SU-DHL-6 (cell line): ENCODE measurements at regions not wholly inside any gene's neighbourhood (a gene's known extent, or its start where the extent isn't known, plus 50 kb on each side); places are given as distances from the start of the nearest gene placed in this dataset.

Source experiments
- H2AFZ ChIP-seq: fragments of 200-600 bp; sonication (generic); 2 replicates; pipeline ENCODE4 v1.6.1; 2014; ENCODE audit warnings: low read depth, mild to moderate bottlenecking, moderate library complexity, mixed read lengths, antibody characterized with exemption, low read length; ENCODE audit not compliant: severe bottlenecking
- H3F3A ChIP-seq: fragments of 200-600 bp; shearing (Covaris generic); 2 replicates; pipeline ENCODE4 v1.6.0; 2016; ENCODE audit warnings: antibody characterized with exemption, mild to moderate bottlenecking; ENCODE audit not compliant: insufficient read depth
- H3K27ac ChIP-seq: fragments of 200-600 bp; sonication (generic); 2 replicates; pipeline ENCODE4 v1.5.1; 2016; ENCODE audit warnings: low read depth, mild to moderate bottlenecking, low read length, moderate library complexity, mixed read lengths
- H3K27me3 ChIP-seq: fragments of 200-600 bp; sonication (generic), shearing (Covaris generic); 2 replicates; pipeline ENCODE4 v1.6.0; 2014; ENCODE audit warnings: mild to moderate bottlenecking, low read length
- H3K36me3 ChIP-seq: fragments of 200-600 bp; sonication (generic); 2 replicates; pipeline ENCODE4 v1.6.1; 2014; ENCODE audit warnings: mild to moderate bottlenecking, low read length, mixed read lengths
- H3K4me2 ChIP-seq: fragments of 300-600, 200-600 bp; shearing (Covaris generic), sonication (generic); 2 replicates; pipeline ENCODE4 v1.6.0; 2014; ENCODE audit warnings: low read length, low read depth, mild to moderate bottlenecking; ENCODE audit not compliant: poor library complexity, severe bottlenecking
- H3K4me3 ChIP-seq: fragments of 200-600 bp; sonication (generic); 2 replicates; pipeline ENCODE4 v1.5.1; 2014; ENCODE audit warnings: antibody characterized with exemption, low read length, mild to moderate bottlenecking, mixed read lengths; ENCODE audit not compliant: insufficient read depth, poor library complexity, severe bottlenecking
- H3K79me2 ChIP-seq: fragments of 200-600 bp; sonication (generic); 2 replicates; pipeline ENCODE4 v1.6.1; 2014; ENCODE audit warnings: mild to moderate bottlenecking, low read length, moderate library complexity; ENCODE audit not compliant: insufficient read depth
- H3K9ac ChIP-seq: fragments of 200-600 bp; sonication (generic); 2 replicates; pipeline ENCODE4 v1.7.0; 2014; ENCODE audit warnings: mild to moderate bottlenecking, low read length
- H3K9me2 ChIP-seq: fragments of 200-600 bp; sonication (generic); replicated peaks from 2 replicates; pipeline ENCODE4 v1.6.1; 2014; ENCODE audit warnings: low read length; ENCODE audit not compliant: insufficient read depth
- H3K9me3 ChIP-seq: fragments of 200-600 bp; sonication (generic); 2 replicates; pipeline ENCODE4 v1.6.1; 2014; ENCODE audit warnings: low read length, mixed read lengths; ENCODE audit not compliant: insufficient read depth
- H4K20me1 ChIP-seq: fragments of 200-600 bp; sonication (generic); 2 replicates; pipeline ENCODE4 v1.6.1; 2014; ENCODE audit warnings: low read depth, mild to moderate bottlenecking, antibody characterized with exemption, low read length, moderate library complexity, mixed read lengths
- CTCF ChIP-seq: fragments of 200-600 bp; sonication (generic); IDR thresholded peaks from one replicate; pipeline ENCODE4 v1.5.1; 2017; ENCODE audit warnings: antibody characterized with exemption, mild to moderate bottlenecking, low read length, moderate library complexity; ENCODE audit not compliant: insufficient read depth, poor library complexity, severe bottlenecking
- EZH2phosphoT487 ChIP-seq: fragments of 200-600 bp; sonication (generic), shearing (Covaris generic); conservative IDR thresholded peaks from 2 replicates; pipeline ENCODE4 v1.6.1; 2018; ENCODE audit warnings: mild to moderate bottlenecking, antibody characterized with exemption, low read length, moderate library complexity, mixed read lengths

GRCh38 chr1:83581747-83582146 is 417.2 kb downstream of the TTLL7 start:
- Histone ChIP-seq H3K4me2 (no peak overlapping the region), H2AFZ (no peak overlapping the region), H3K27ac (no peak overlapping the region), H3K9ac (no peak overlapping the region), H3K36me3 (0 out of 2 replicates have a peak, but pooled peaks cover 3% of the 10 kb centered on the region), H3K4me3 (no peak overlapping the region), H3K79me2 (no peaks in the 10 kb centered on the region), H3K9me3 (peaks cover 22% of the 10 kb centered on the region; the same call in 1 of the 2 replicates), H3K27me3 (no peaks in the 10 kb centered on the region), H3F3A (no peaks in the 10 kb centered on the region), H4K20me1 (no peaks in the 10 kb centered on the region), H3K9me2 (no peaks in the 10 kb centered on the region)
- no peak for TF ChIP-seq CTCF
- no peak for TF ChIP-seq EZH2phosphoT487

DNA sequence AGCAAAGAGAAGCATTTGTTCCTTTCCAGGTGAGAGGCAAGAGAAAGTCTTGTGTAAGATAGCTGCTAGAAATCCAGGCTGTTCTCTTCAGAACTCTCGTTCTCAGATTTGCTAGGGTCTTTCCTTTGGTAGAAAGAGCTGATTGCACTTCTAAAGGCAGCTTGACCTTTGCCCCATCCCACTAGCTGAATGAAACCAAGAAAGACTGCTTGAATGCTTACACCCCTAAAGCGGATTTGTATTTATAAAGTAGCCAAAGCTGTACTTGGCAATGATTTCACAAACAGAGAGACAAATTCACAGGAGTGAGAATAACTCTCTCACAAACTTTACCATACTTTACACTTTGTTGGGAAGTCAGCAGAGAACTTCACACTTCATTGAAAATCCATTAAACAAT is 424.1 kb downstream of the TTLL7 start:
- H3K9me3 ChIP-seq = no peaks in the 10 kb centered on the region
- H3K79me2 ChIP-seq = no peaks in the 10 kb centered on the region
- H3K9ac ChIP-seq = no peak overlapping the region
- no peaks in the 10 kb centered on the region for H3K27me3 ChIP-seq
- no peaks in the 10 kb centered on the region for H3F3A ChIP-seq
- no peak for TF ChIP-seq EZH2phosphoT487
- no peak for TF ChIP-seq CTCF
- no peak overlapping the region for H3K27ac ChIP-seq
- no peak overlapping the region for H3K4me2 ChIP-seq
- H4K20me1 ChIP-seq = no peaks in the 10 kb centered on the region
- no peaks in the 10 kb centered on the region for H3K36me3 ChIP-seq
- H3K4me3 ChIP-seq = no peak overlapping the region
- no peak overlapping the region for H2AFZ ChIP-seq
- no peaks in the 10 kb centered on the region for H3K9me2 ChIP-seq

DNA sequence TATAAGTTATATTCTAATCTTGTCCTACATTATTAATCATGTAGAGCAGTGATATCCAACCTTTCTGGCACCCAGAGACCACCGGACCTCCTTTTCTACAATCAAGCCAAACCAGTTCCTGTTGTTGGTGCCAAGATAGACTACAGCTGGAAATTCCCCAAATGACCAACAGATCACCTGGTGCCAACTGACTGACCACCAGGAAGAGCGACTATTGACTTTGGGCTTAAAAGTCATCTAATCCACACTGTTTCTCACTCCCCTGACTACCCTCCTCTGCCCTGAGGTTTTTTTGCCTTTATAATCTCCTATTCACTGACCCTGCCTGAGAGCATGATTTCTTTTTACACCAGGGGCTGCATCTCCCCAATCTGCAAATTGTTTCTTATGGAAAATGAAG is 425.2 kb downstream of the TTLL7 start:
- no peaks in the 10 kb centered on the region for H3K9me2 ChIP-seq

More for the DNA sequence above, 425.2 kb downstream of the TTLL7 start:
- Histone ChIP-seq H4K20me1 (no peaks in the 10 kb centered on the region), H3K36me3 (no peaks in the 10 kb centered on the region), H3K9ac (no peak overlapping the region), H3K79me2 (no peaks in the 10 kb centered on the region), H3K27me3 (no peaks in the 10 kb centered on the region), H3K4me2 (no peak overlapping the region), H2AFZ (no peak overlapping the region), H3K9me3 (no peaks in the 10 kb centered on the region), H3K27ac (no peak overlapping the region), H3K4me3 (no peak overlapping the region), H3F3A (no peaks in the 10 kb centered on the region)
- TF ChIP-seq CTCF (no peak), EZH2phosphoT487 (no peak)
